ENCODE measurements at regions not wholly inside any gene's neighbourhood (a gene's known extent, or its start where the extent isn't known, plus 50 kb on each side); places are given as distances from the start of the nearest gene placed in this dataset.

- Histone ChIP-seq H3K79me2 (ENCODE audit: control insufficient read depth, insufficient read depth, low read length) (no peaks in the 10 kb centered on the region), H3K4me3 (ENCODE audit: control insufficient read depth in 2 of 3, extremely low read depth in 1 of 3, insufficient read depth in 2 of 3, low read depth in 1 of 3, low read length in 3 of 3) (no peak overlapping the region), H3K36me3 (ENCODE audit: control insufficient read depth in 2 of 2, extremely low read depth in 1 of 2, insufficient read depth in 2 of 2, low read length in 2 of 2) (no peaks in the 10 kb centered on the region), H3K4me2 (ENCODE audit: control insufficient read depth, extremely low read depth, insufficient read depth, low read depth, low read length) (no peak overlapping the region), H3K9me3 (ENCODE audit: control insufficient read depth, low read depth, low read length) (no peaks in the 10 kb centered on the region), H3K4me1 (ENCODE audit: control insufficient read depth, extremely low read depth, insufficient read depth, low read length) (peaks cover 9% of the 10 kb centered on the region), H4K20me1 (ENCODE audit: control insufficient read depth, extremely low read depth, insufficient read depth, low read length) (no peaks in the 10 kb centered on the region), H3K9me1 (ENCODE audit: control insufficient read depth, extremely low read depth, insufficient read depth, low read length) (no peaks in the 10 kb centered on the region), H3K9ac (ENCODE audit: control insufficient read depth, extremely low read depth, insufficient read depth, low read length) (no peak overlapping the region), H3K27ac (ENCODE audit: control insufficient read depth, insufficient read depth, low read length) (no peak overlapping the region), H2AFZ (ENCODE audit: control insufficient read depth, low read length) (no peak overlapping the region), H3K27me3 (ENCODE audit: control insufficient read depth, extremely low read depth, insufficient read depth, low read length) (no peaks in the 10 kb centered on the region)
- TF ChIP-seq CTCF (optimal IDR thresholded peaks at IDR 0.05 in 1 of 3, IDR thresholded peaks at IDR 0.05 in 1 of 3, conservative IDR thresholded peaks at IDR 0.05 in 1 of 3; ENCODE audit: extremely low read depth in 1 of 3, insufficient read depth in 2 of 3, low read length in 3 of 3) (no peak), EZH2 (IDR thresholded peaks at IDR 0.05; ENCODE audit: low read length) (no peak)
- no peak for DNase-seq (ENCODE audit: low read depth, low spot score)
- FAIRE-seq, result no peak
- dilution Hi-C loops (cut with MboI; ENCODE audit: extremely low pct_ligation_motif_present, low sequenced_read_pairs), result no loop called here
These were observed 93.4 kb downstream of the SLC41A2 start for GRCh38 chr12:104864668-104865067.

GRCh38 chr12:104863296-104863948 is 94.7 kb downstream of the SLC41A2 start:
- H3K4me2 ChIP-seq (ENCODE audit: control insufficient read depth, extremely low read depth, insufficient read depth, low read depth, low read length), result no peak overlapping the region
- dilution Hi-C loops (cut with MboI; ENCODE audit: extremely low pct_ligation_motif_present, low sequenced_read_pairs), result no loop called here
- FAIRE-seq, result no peak

More at GRCh38 chr12:104863296-104863948, 94.7 kb downstream of the SLC41A2 start:
- Histone ChIP-seq H3K9ac (ENCODE audit: control insufficient read depth, extremely low read depth, insufficient read depth, low read length) (no peak overlapping the region), H3K9me1 (ENCODE audit: control insufficient read depth, extremely low read depth, insufficient read depth, low read length) (no peaks in the 10 kb centered on the region), H3K79me2 (ENCODE audit: control insufficient read depth, insufficient read depth, low read length) (no peaks in the 10 kb centered on the region), H2AFZ (ENCODE audit: control insufficient read depth, low read length) (no peak overlapping the region), H3K4me1 (ENCODE audit: control insufficient read depth, extremely low read depth, insufficient read depth, low read length) (peaks cover 9% of the 10 kb centered on the region), H4K20me1 (ENCODE audit: control insufficient read depth, extremely low read depth, insufficient read depth, low read length) (no peaks in the 10 kb centered on the region), H3K36me3 (ENCODE audit: control insufficient read depth in 2 of 2, extremely low read depth in 1 of 2, insufficient read depth in 2 of 2, low read length in 2 of 2) (no peaks in the 10 kb centered on the region), H3K9me3 (ENCODE audit: control insufficient read depth, low read depth, low read length) (no peaks in the 10 kb centered on the region), H3K4me3 (ENCODE audit: control insufficient read depth in 2 of 3, extremely low read depth in 1 of 3, insufficient read depth in 2 of 3, low read depth in 1 of 3, low read length in 3 of 3) (no peak overlapping the region), H3K27me3 (ENCODE audit: control insufficient read depth, extremely low read depth, insufficient read depth, low read length) (no peaks in the 10 kb centered on the region), H3K27ac (ENCODE audit: control insufficient read depth, insufficient read depth, low read length) (no peak overlapping the region)
- no peak for DNase-seq (ENCODE audit: low read depth, low spot score)
- TF ChIP-seq CTCF (optimal IDR thresholded peaks at IDR 0.05 in 1 of 3, IDR thresholded peaks at IDR 0.05 in 1 of 3, conservative IDR thresholded peaks at IDR 0.05 in 1 of 3; ENCODE audit: extremely low read depth in 1 of 3, insufficient read depth in 2 of 3, low read length in 3 of 3) (no peak), EZH2 (IDR thresholded peaks at IDR 0.05; ENCODE audit: low read length) (no peak)

Measured in keratinocyte (primary cell).